ENCODE measurements at regions not wholly inside any gene's neighbourhood (a gene's known extent, or its start where the extent isn't known, plus 50 kb on each side); places are given as distances from the start of the nearest gene placed in this dataset.
"Not testable (repeated sequence)": the region's sequence is repeated elsewhere in the genome, so short reads cannot be mapped to it uniquely, and the experiment has no call there.

GRCh38 chr9:85471791-85472190 is 270.0 kb downstream of the AGTPBP1 start:
- Histone ChIP-seq H3K4me1 (no peaks in the 10 kb centered on the region), H3K4me3 (no peak overlapping the region), H3K27ac (no peak overlapping the region), H3K9me3 (no peaks in the 10 kb centered on the region), H3K27me3 (no peaks in the 10 kb centered on the region), H3K36me3 (no peaks in the 10 kb centered on the region)
- no peak for DNase-seq
- TF ChIP-seq CTCF (IDR thresholded peaks at IDR 0.05) (no peak), POLR2A (IDR thresholded peaks at IDR 0.05) (no peak)

GRCh38 chr9:85469041-85469440 is 272.7 kb downstream of the AGTPBP1 start:
- TF ChIP-seq POLR2A (IDR thresholded peaks at IDR 0.05) = no peak
- no peak for TF ChIP-seq CTCF (IDR thresholded peaks at IDR 0.05)
- Histone ChIP-seq H3K4me3 (no peak overlapping the region), H3K4me1 (no peaks in the 10 kb centered on the region), H3K9me3 (no peaks in the 10 kb centered on the region), H3K27ac (no peak overlapping the region), H3K27me3 (no peaks in the 10 kb centered on the region), H3K36me3 (no peaks in the 10 kb centered on the region)
- DNase-seq = no peak

- Histone ChIP-seq H3K27me3 (no peaks in the 10 kb centered on the region), H3K9me3 (no peaks in the 10 kb centered on the region), H3K4me3 (no peak overlapping the region), H3K36me3 (no peaks in the 10 kb centered on the region), H3K27ac (no peak overlapping the region), H3K4me1 (no peaks in the 10 kb centered on the region)
- no peak for DNase-seq
- no peak for TF ChIP-seq POLR2A (IDR thresholded peaks at IDR 0.05)
- TF ChIP-seq CTCF (IDR thresholded peaks at IDR 0.05) = no peak
Observed at GRCh38 chr9:85466834-85467233, 274.9 kb downstream of the AGTPBP1 start.

DNA sequence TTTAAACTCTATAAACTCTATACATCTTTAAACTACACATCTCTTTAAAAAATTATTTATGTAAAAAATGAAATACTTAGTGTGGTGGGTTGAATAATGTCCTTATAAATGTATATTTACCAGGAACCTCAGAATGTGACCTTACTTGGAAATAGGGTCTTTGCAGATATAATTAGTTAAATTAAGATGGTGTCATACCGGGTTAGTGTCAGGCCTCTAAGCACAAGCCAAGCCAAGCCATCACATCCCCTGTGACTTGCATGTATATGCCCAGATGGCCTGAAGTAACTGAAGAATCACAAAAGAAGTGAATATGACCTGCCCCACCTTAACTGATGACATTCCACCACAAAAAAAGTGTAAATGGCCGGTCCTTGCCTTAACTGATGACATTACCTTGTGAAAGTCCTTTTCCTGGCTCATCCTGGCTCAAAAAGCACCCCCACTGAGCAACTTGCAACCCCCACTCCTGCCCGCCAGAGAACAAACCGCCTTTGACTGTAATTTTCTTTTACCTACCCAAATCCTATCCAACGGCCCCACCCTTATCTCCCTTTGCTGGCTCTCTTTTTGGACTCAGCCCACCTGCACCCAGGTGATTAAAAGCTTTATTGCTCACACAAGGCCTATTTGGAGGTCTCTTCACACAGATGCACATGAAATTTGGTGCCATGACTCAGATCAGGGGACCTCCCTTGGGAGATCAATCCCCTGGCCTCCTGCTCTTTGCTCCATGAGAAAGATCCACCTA is 283.5 kb downstream of the AGTPBP1 start:
- not testable (repeated sequence) for DNase-seq, H3K4me3 ChIP-seq, H3K4me1 ChIP-seq, H3K36me3 ChIP-seq, H3K9me3 ChIP-seq, H3K27ac ChIP-seq, H3K27me3 ChIP-seq

GRCh38 chr9:85453850-85454249 is 287.9 kb downstream of the AGTPBP1 start:
- no peak for TF ChIP-seq POLR2A (IDR thresholded peaks at IDR 0.05)
- no peak for TF ChIP-seq CTCF (IDR thresholded peaks at IDR 0.05)
- DNase-seq = no peak
- no peak overlapping the region for H3K27ac ChIP-seq
- no peak overlapping the region for H3K4me3 ChIP-seq
- H3K9me3 ChIP-seq = no peaks in the 10 kb centered on the region
- H3K4me1 ChIP-seq = no peaks in the 10 kb centered on the region
- no peaks in the 10 kb centered on the region for H3K36me3 ChIP-seq
- H3K27me3 ChIP-seq = no peaks in the 10 kb centered on the region

GRCh38 chr9:85452841-85453240 is 288.9 kb downstream of the AGTPBP1 start:
- Histone ChIP-seq H3K9me3 (no peaks in the 10 kb centered on the region), H3K4me1 (no peaks in the 10 kb centered on the region), H3K4me3 (no peak overlapping the region), H3K27ac (no peak overlapping the region), H3K36me3 (no peaks in the 10 kb centered on the region), H3K27me3 (no peaks in the 10 kb centered on the region)
- DNase-seq = no peak
- no peak for TF ChIP-seq CTCF (IDR thresholded peaks at IDR 0.05)
- TF ChIP-seq POLR2A (IDR thresholded peaks at IDR 0.05) = no peak
